HEK293T (cell line): ENCODE measurements at regions not wholly inside any gene's neighbourhood (a gene's known extent, or its start where the extent isn't known, plus 50 kb on each side); places are given as distances from the start of the nearest gene placed in this dataset.

Experiments used
- BHLHE40 ChIP-seq: fragments of 450-650 bp; IDR thresholded peaks from 2 replicates; pipeline ENCODE4 v1.6.1; 2016; ENCODE audit warnings: mild to moderate bottlenecking, moderate library complexity, borderline replicate concordance
- CTBP1 ChIP-seq: fragments of 450-650 bp; IDR thresholded peaks from 2 replicates; pipeline ENCODE4 v1.6.1; 2016; ENCODE audit warnings: borderline replicate concordance
- FOXA1 ChIP-seq: fragments of 450-650 bp; IDR thresholded peaks from 2 replicates; pipeline ENCODE4 v1.6.1; 2016; ENCODE audit warnings: mild to moderate bottlenecking
- HDGF ChIP-seq: fragments of 450-650 bp; IDR thresholded peaks from 2 replicates; pipeline ENCODE4 v1.6.1; 2017; ENCODE audit warnings: antibody characterized with exemption, borderline replicate concordance
- LEF1 ChIP-seq: fragments of 450-650 bp; IDR thresholded peaks from 2 replicates; pipeline ENCODE4 v1.6.1; 2017; ENCODE audit warnings: mild to moderate bottlenecking, borderline replicate concordance
- NFRKB ChIP-seq: fragments of 450-650 bp; IDR thresholded peaks from 2 replicates; pipeline ENCODE4 v1.6.1; 2016; ENCODE audit warnings: mild to moderate bottlenecking, moderate library complexity
- PKNOX1 ChIP-seq: fragments of 450-650 bp; IDR thresholded peaks from 2 replicates; pipeline ENCODE4 v1.6.1; 2016
- SP1 ChIP-seq: fragments of 450-650 bp; IDR thresholded peaks from 2 replicates; pipeline ENCODE4 v1.6.1; 2017
- SUZ12 ChIP-seq: fragments of 450-650 bp; IDR thresholded peaks from 2 replicates; pipeline ENCODE4 v1.6.1; 2016; ENCODE audit warnings: mild to moderate bottlenecking
- ZNF384 ChIP-seq: fragments of 450-650 bp; IDR thresholded peaks from 2 replicates; pipeline ENCODE4 v1.6.1; 2016

DNA sequence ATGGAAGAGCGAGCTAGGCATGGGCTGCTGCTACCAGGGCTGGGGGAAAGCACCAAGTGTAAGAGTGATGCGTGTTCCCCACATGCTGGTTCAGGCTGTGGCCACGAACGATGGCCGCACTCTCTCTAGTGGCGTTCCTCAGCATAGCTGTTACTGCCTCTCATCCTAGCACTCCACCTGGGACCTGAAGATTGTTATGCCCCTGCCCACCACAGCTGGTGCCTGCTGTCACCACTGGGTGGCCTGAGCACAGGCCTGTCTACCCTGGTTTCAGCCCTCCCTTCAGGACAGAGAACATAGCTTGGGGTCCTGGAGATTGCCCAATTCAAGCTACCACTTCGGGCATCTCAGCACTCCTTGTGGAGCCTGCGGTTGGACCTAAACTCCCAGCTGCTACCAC is 80.1 kb upstream of the PDC start:
- no peak for TF ChIP-seq NFRKB
- TF ChIP-seq BHLHE40, result no peak
- no peak for TF ChIP-seq SUZ12
- no peak for TF ChIP-seq CTBP1
- TF ChIP-seq SP1, result no peak
- TF ChIP-seq ZNF384, result no peak
- TF ChIP-seq LEF1, result no peak
- no peak for TF ChIP-seq PKNOX1
- TF ChIP-seq FOXA1, result no peak
- no peak for TF ChIP-seq HDGF
